CD8-positive, alpha-beta memory T cell (primary cell): ENCODE measurements at regions not wholly inside any gene's neighbourhood (a gene's known extent, or its start where the extent isn't known, plus 50 kb on each side); places are given as distances from the start of the nearest gene placed in this dataset.

ENCODE experiments used
- CTCF ChIA-PET: fragments of 350-600 bp; sonication (Branson Sonifier 250); formaldehyde crosslinking; loops from one replicate; lab custom pipeline; 2021; ENCODE audit warnings: antibody characterized with exemption; lab: Charles Lee
- POLR2A ChIA-PET: fragments of 350-600 bp; sonication (Branson Sonifier 250); formaldehyde crosslinking; loops from one replicate; lab custom pipeline; 2021; ENCODE audit warnings: antibody characterized with exemption; lab: Charles Lee
- DNase-seq, 5 donors: peaks; one replicate each; pipeline versions ENCODE4 v3.0.0 to v3.0.0-alpha.2; 2020 to 2022; ENCODE audit warnings: mixed read lengths in 1 of 5
- H3K27ac ChIP-seq: one replicate; pipeline ENCODE4 v1.7.0; 2013; ENCODE audit warnings: low read depth, mild to moderate bottlenecking, low read length, moderate library complexity
- H3K27me3 ChIP-seq: 2 replicates; pipeline ENCODE4 v1.7.0; 2013; ENCODE audit warnings: low read length, mild to moderate bottlenecking; ENCODE audit not compliant: insufficient read depth, poor library complexity, severe bottlenecking
- H3K36me3 ChIP-seq: 2 replicates; pipeline ENCODE4 v1.7.0; 2013; ENCODE audit warnings: mild to moderate bottlenecking, low read length, moderate library complexity; ENCODE audit not compliant: insufficient read depth
- H3K4me1 ChIP-seq: 2 replicates; pipeline ENCODE4 v1.7.0; 2013; ENCODE audit warnings: mild to moderate bottlenecking, low read length, moderate library complexity; ENCODE audit not compliant: insufficient read depth
- H3K4me3 ChIP-seq: 2 replicates; pipeline ENCODE4 v1.7.0; 2013; ENCODE audit warnings: mild to moderate bottlenecking, low read length
- H3K9me3 ChIP-seq: 2 replicates; pipeline ENCODE4 v1.7.0; 2013; ENCODE audit warnings: mild to moderate bottlenecking, low read length
- H3K27ac Mint-ChIP-seq, 8 donors: one replicate each; pipeline ENCODE4 v1.8.0; 2020 to 2021; ENCODE audit warnings: mixed read lengths in 8 of 8, mild to moderate bottlenecking in 6 of 8, inconsistent platforms in 3 of 8, moderate library complexity in 3 of 8
- H3K27me3 Mint-ChIP-seq, 2 donors: one replicate each; pipeline ENCODE4 v1.8.0; 2020 to 2021; ENCODE audit warnings: mixed read lengths in 2 of 2, mild to moderate bottlenecking in 1 of 2, moderate library complexity in 1 of 2
- H3K36me3 Mint-ChIP-seq, 3 donors: one replicate each; pipeline ENCODE4 v1.8.0; 2020 to 2021; ENCODE audit warnings: mixed read lengths in 3 of 3, inconsistent platforms in 1 of 3, mild to moderate bottlenecking in 1 of 3
- H3K4me1 Mint-ChIP-seq, 3 donors: one replicate each; pipeline ENCODE4 v1.8.0; 2020 to 2021; ENCODE audit warnings: mixed read lengths in 3 of 3, inconsistent platforms in 1 of 3, mild to moderate bottlenecking in 1 of 3
- H3K4me3 Mint-ChIP-seq, 7 donors: one replicate each; pipeline ENCODE4 v1.8.0; 2020 to 2021; ENCODE audit warnings: mixed read lengths in 7 of 7, mild to moderate bottlenecking in 6 of 7, moderate library complexity in 4 of 7, inconsistent platforms in 2 of 7
- H3K9me3 Mint-ChIP-seq, 5 donors: one replicate each; pipeline ENCODE4 v1.8.0; 2020 to 2022; ENCODE audit warnings: mixed read lengths in 5 of 5, mild to moderate bottlenecking in 3 of 5, moderate library complexity in 2 of 5, inconsistent platforms in 1 of 5

GRCh38 chr7:142319970-142320369 is 62.1 kb upstream of the PRSS58 start:
- H3K27me3 Mint-ChIP-seq: peaks cover 0 to 18% of the 10 kb centered on the region in 2 donors
- H3K4me1 Mint-ChIP-seq: peaks cover 19 to 21% (median 20%) of the 10 kb centered on the region in 3 donors
- peak in 2 of 5 donors; percentile 8 to 22 for DNase-seq
- H3K9me3 Mint-ChIP-seq: peaks cover 0 to 2% (median 0%) of the 10 kb centered on the region in 5 donors
- Histone ChIP-seq H3K9me3 (no peaks in the 10 kb centered on the region), H3K4me1 (peaks cover 10% of the 10 kb centered on the region), H3K27me3 (no peaks in the 10 kb centered on the region), H3K27ac (no peak overlapping the region), H3K4me3 (no peak overlapping the region), H3K36me3 (no peaks in the 10 kb centered on the region)
- ChIA-PET CTCF (interaction anchor here (0.8 to 1.5 kb wide), 6 partner anchors 16 to 895 kb away, joined by 3 to 6 read pairs (median 4); no protein-coding TSS in a partner anchor), POLR2A (interaction anchor here (1.0 to 1.8 kb wide), 3 partner anchors 478 to 492 kb away, joined by 4 to 7 read pairs (median 5); no protein-coding TSS in a partner anchor)
- peaks cover 0 to 2% (median 0%) of the 10 kb centered on the region in 3 donors for H3K36me3 Mint-ChIP-seq
- peak overlapping the region in 6 of 7 donors; percentile 4 to 72 (median 64) for H3K4me3 Mint-ChIP-seq
- peak overlapping the region; percentile 3 to 90 (median 77) for H3K27ac Mint-ChIP-seq

GRCh38 chr7:142314281-142314680 is 56.4 kb upstream of the PRSS58 start:
- Mint-ChIP-seq H3K9me3 (peaks cover 0 to 2% (median 0%) of the 10 kb centered on the region in 5 donors), H3K36me3 (no peaks in the 10 kb centered on the region), H3K4me1 (peaks cover 13 to 23% (median 20%) of the 10 kb centered on the region in 3 donors), H3K27ac (peak overlapping the region in 1 of 8 donors; percentile 84), H3K4me3 (no peak overlapping the region), H3K27me3 (peaks cover 9 to 31% of the 10 kb centered on the region in 2 donors)
- Histone ChIP-seq H3K27ac (no peak overlapping the region), H3K9me3 (no peaks in the 10 kb centered on the region), H3K4me3 (no peak overlapping the region), H3K4me1 (peaks cover 6% of the 10 kb centered on the region), H3K27me3 (no peaks in the 10 kb centered on the region), H3K36me3 (no peaks in the 10 kb centered on the region)
- POLR2A ChIA-PET: no interaction called here
- CTCF ChIA-PET: interaction anchor here (1.0 to 4.8 kb wide), 2 partner anchors 9 to 10 kb away, joined by 3 to 24 read pairs; no protein-coding TSS in a partner anchor
- DNase-seq: no peak

GRCh38 chr7:142313528-142313927 is 55.7 kb upstream of the PRSS58 start:
- no peaks in the 10 kb centered on the region for H3K36me3 ChIP-seq
- H3K4me1 ChIP-seq: peaks cover 6% of the 10 kb centered on the region
- peaks cover 13 to 23% (median 20%) of the 10 kb centered on the region in 3 donors for H3K4me1 Mint-ChIP-seq
- no peaks in the 10 kb centered on the region for H3K9me3 ChIP-seq
- ChIA-PET POLR2A (no interaction called here), CTCF (interaction anchor here (1.0 to 4.8 kb wide), 2 partner anchors 10 kb away, joined by 3 to 24 read pairs; no protein-coding TSS in a partner anchor)
- no peaks in the 10 kb centered on the region for H3K36me3 Mint-ChIP-seq
- peaks cover 0 to 2% (median 0%) of the 10 kb centered on the region in 5 donors for H3K9me3 Mint-ChIP-seq
- DNase-seq: peak in 3 of 5 donors; percentile 16 to 42 (median 40)
- H3K4me3 ChIP-seq: no peak overlapping the region
- H3K27me3 Mint-ChIP-seq: peaks cover 11 to 28% of the 10 kb centered on the region in 2 donors
- H3K27me3 ChIP-seq: no peaks in the 10 kb centered on the region
- H3K4me3 Mint-ChIP-seq: peak overlapping the region in 6 of 7 donors; percentile 19 to 70 (median 50)
- peak overlapping the region in 6 of 8 donors; percentile 7 to 75 (median 51) for H3K27ac Mint-ChIP-seq
- H3K27ac ChIP-seq: no peak overlapping the region

- H3K27ac ChIP-seq: no peak overlapping the region
- no peaks in the 10 kb centered on the region for H3K36me3 ChIP-seq
- Mint-ChIP-seq H3K27ac (peak overlapping the region in 4 of 8 donors; percentile 38 to 67 (median 50)), H3K36me3 (no peaks in the 10 kb centered on the region), H3K4me3 (peak overlapping the region in 1 of 7 donors; percentile 77), H3K9me3 (no peaks in the 10 kb centered on the region), H3K27me3 (peaks cover 11 to 31% of the 10 kb centered on the region in 2 donors), H3K4me1 (peaks cover 13 to 23% (median 20%) of the 10 kb centered on the region in 3 donors)
- CTCF ChIA-PET: interaction anchor here (4.8 kb wide), 1 partner anchor 8 kb away, joined by 24 read pairs; no protein-coding TSS in a partner anchor
- H3K9me3 ChIP-seq: no peaks in the 10 kb centered on the region
- peaks cover 6% of the 10 kb centered on the region for H3K4me1 ChIP-seq
- POLR2A ChIA-PET: no interaction called here
- H3K4me3 ChIP-seq: no peak overlapping the region
- no peaks in the 10 kb centered on the region for H3K27me3 ChIP-seq
- DNase-seq: no peak
Measured at GRCh38 chr7:142311876-142312275, 54.0 kb upstream of the PRSS58 start.

GRCh38 chr7:142308918-142309317 is 51.1 kb upstream of the PRSS58 start:
- no peaks in the 10 kb centered on the region for H3K36me3 ChIP-seq
- peaks cover 10 to 23% of the 10 kb centered on the region in 2 donors for H3K27me3 Mint-ChIP-seq
- H3K27ac ChIP-seq: no peak overlapping the region
- peak overlapping the region in 4 of 8 donors; percentile 13 to 78 (median 28) for H3K27ac Mint-ChIP-seq
- H3K4me1 Mint-ChIP-seq: peaks cover 18 to 22% (median 18%) of the 10 kb centered on the region in 3 donors
- H3K9me3 Mint-ChIP-seq: no peaks in the 10 kb centered on the region
- no peaks in the 10 kb centered on the region for H3K27me3 ChIP-seq
- no peaks in the 10 kb centered on the region for H3K9me3 ChIP-seq
- POLR2A ChIA-PET: interaction anchor here (1.3 kb wide), 1 partner anchor 488 kb away, joined by 3 read pairs; no protein-coding TSS in a partner anchor
- CTCF ChIA-PET: no interaction called here
- peak overlapping the region in 6 of 7 donors; percentile 24 to 65 (median 38) for H3K4me3 Mint-ChIP-seq
- no peak for DNase-seq
- no peaks in the 10 kb centered on the region for H3K36me3 Mint-ChIP-seq
- H3K4me1 ChIP-seq: peaks cover 11% of the 10 kb centered on the region
- no peak overlapping the region for H3K4me3 ChIP-seq

GRCh38 chr7:142308326-142308725 is 50.5 kb upstream of the PRSS58 start:
- Mint-ChIP-seq H3K27me3 (peaks cover 10 to 20% of the 10 kb centered on the region in 2 donors), H3K27ac (peak overlapping the region in 1 of 8 donors; percentile 13), H3K4me3 (peak overlapping the region in 6 of 7 donors; percentile 27 to 65 (median 44)), H3K4me1 (peaks cover 18 to 23% (median 19%) of the 10 kb centered on the region in 3 donors), H3K9me3 (no peaks in the 10 kb centered on the region), H3K36me3 (no peaks in the 10 kb centered on the region)
- Histone ChIP-seq H3K4me1 (peaks cover 13% of the 10 kb centered on the region), H3K4me3 (no peak overlapping the region), H3K27me3 (no peaks in the 10 kb centered on the region), H3K27ac (no peak overlapping the region), H3K9me3 (no peaks in the 10 kb centered on the region), H3K36me3 (no peaks in the 10 kb centered on the region)
- ChIA-PET POLR2A (interaction anchor here (1.3 kb wide), 1 partner anchor 488 kb away, joined by 3 read pairs; no protein-coding TSS in a partner anchor), CTCF (no interaction called here)
- DNase-seq: no peak
